Nephron (organoid): ENCODE measurements at regions not wholly inside any gene's neighbourhood (a gene's known extent, or its start where the extent isn't known, plus 50 kb on each side); places are given as distances from the start of the nearest gene placed in this dataset.

Experiments
- H3K27ac Mint-ChIP-seq, 3 experiments: 2 replicates each; pipeline ENCODE4 v1.8.0; 2020; ENCODE audit warnings: mixed read lengths in 3 of 3, mild to moderate bottlenecking in 2 of 3, moderate library complexity in 1 of 3
- H3K27me3 Mint-ChIP-seq: 2 replicates; pipeline ENCODE4 v1.8.0; 2021; ENCODE audit warnings: low read depth, mild to moderate bottlenecking, moderate library complexity, mixed read lengths
- H3K36me3 Mint-ChIP-seq: 2 replicates; pipeline ENCODE4 v1.8.0; 2020; ENCODE audit warnings: low read depth, mixed read lengths
- H3K4me1 Mint-ChIP-seq: 2 replicates; pipeline ENCODE4 v1.8.0; 2020; ENCODE audit warnings: mixed read lengths
- H3K4me3 Mint-ChIP-seq, 3 experiments: 2 replicates each; pipeline ENCODE4 v1.8.0; 2020; ENCODE audit warnings: mild to moderate bottlenecking in 3 of 3, mixed read lengths in 3 of 3, moderate library complexity in 2 of 3
- H3K9me3 Mint-ChIP-seq: 2 replicates; pipeline ENCODE4 v1.8.0; 2020; ENCODE audit warnings: mixed read lengths
- CTCF ChIP-seq, 3 experiments: fragments of 200-600 bp; sonication (generic); IDR thresholded peaks; one replicate each; pipeline ENCODE4 v1.5.0; 2021; ENCODE audit warnings: antibody characterized with exemption in 3 of 3; ENCODE audit not compliant: unreplicated experiment in 3 of 3

DNA sequence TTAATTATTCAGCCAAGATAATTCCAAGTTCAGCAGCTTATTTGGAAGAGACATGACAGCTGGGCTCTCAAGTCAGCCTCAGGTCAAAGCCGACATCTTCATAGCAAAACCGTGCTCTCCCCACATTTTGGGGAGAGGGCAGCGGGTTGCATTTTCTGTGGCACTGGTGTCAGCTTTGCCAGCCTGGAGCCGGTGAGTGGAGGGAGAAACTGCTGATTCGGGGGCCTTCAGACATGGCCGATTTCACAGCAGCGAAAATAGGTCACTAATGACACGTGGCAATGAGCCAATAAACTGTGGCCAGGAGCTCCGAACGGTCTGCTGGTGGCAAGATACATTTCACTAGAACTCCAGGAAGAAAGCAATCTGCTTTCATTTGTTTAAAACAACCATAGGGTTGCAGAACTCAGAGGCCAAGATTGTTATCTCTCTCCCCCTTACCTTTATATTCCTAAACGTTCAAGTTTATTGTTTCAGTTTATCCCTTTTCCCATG lies 173.2 kb downstream of the CAND1 start:
- Mint-ChIP-seq H3K4me1 (peaks cover 28% of the 10 kb centered on the region), H3K27ac (peak overlapping the region; percentile 52 to 69 (median 62)), H3K4me3 (peak overlapping the region; percentile 28 to 49 (median 40)), H3K36me3 (no peaks in the 10 kb centered on the region), H3K9me3 (peaks cover 2% of the 10 kb centered on the region), H3K27me3 (no peaks in the 10 kb centered on the region)
- TF ChIP-seq CTCF (IDR thresholded peaks at IDR 0.05; ENCODE audit: unreplicated experiment in 3 of 3) = no peak

- H3K27me3 Mint-ChIP-seq = no peaks in the 10 kb centered on the region
- no peaks in the 10 kb centered on the region for H3K36me3 Mint-ChIP-seq
- peaks cover 2% of the 10 kb centered on the region for H3K9me3 Mint-ChIP-seq
- peak overlapping the region; percentile 52 to 69 (median 62) for H3K27ac Mint-ChIP-seq
- TF ChIP-seq CTCF (IDR thresholded peaks at IDR 0.05; ENCODE audit: unreplicated experiment in 3 of 3) = no peak
- H3K4me1 Mint-ChIP-seq = peaks cover 26% of the 10 kb centered on the region
- no peak overlapping the region for H3K4me3 Mint-ChIP-seq
These were observed 173.7 kb downstream of the CAND1 start for GRCh38 chr12:67442896-67443295.

DNA sequence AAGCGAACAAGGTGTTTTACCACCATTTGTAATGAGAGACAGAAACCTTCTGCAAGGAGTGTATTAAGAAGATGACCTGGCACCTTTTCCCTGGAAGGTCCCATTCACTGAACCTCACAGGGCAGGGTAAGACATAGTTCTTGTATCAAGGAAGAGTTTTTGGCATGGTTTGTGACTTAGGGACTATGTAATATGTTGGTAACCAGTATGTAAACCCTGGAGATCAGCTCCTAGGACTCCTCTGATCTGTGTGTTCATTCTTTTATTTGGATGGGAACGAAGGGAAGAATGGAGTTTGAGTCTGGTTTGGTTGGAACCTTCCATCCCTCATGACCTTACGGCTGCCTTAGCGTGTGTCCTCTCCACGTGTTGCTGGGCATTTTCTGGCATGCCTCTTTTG lies 175.4 kb downstream of the CAND1 start:
- Mint-ChIP-seq H3K27me3 (no peaks in the 10 kb centered on the region), H3K4me1 (peaks cover 26% of the 10 kb centered on the region), H3K36me3 (no peaks in the 10 kb centered on the region), H3K4me3 (no peak overlapping the region), H3K9me3 (peaks cover 2% of the 10 kb centered on the region), H3K27ac (no peak overlapping the region)
- TF ChIP-seq CTCF (IDR thresholded peaks at IDR 0.05; ENCODE audit: unreplicated experiment in 3 of 3) = no peak

GRCh38 chr12:67446716-67447115 lies 177.6 kb downstream of the CAND1 start:
- Mint-ChIP-seq H3K36me3 (no peaks in the 10 kb centered on the region), H3K9me3 (peaks cover 2% of the 10 kb centered on the region), H3K27me3 (no peaks in the 10 kb centered on the region), H3K4me3 (no peak overlapping the region), H3K4me1 (peaks cover 23% of the 10 kb centered on the region), H3K27ac (peak overlapping the region in 1 of 3 experiments; percentile 1)
- no peak for TF ChIP-seq CTCF (IDR thresholded peaks at IDR 0.05; ENCODE audit: unreplicated experiment in 3 of 3)

- H3K36me3 Mint-ChIP-seq = no peaks in the 10 kb centered on the region
- peaks cover 2% of the 10 kb centered on the region for H3K9me3 Mint-ChIP-seq
These were observed 178.0 kb downstream of the CAND1 start for GRCh38 chr12:67447180-67447579.

More at GRCh38 chr12:67447180-67447579, 178.0 kb downstream of the CAND1 start:
- Mint-ChIP-seq H3K27ac (no peak overlapping the region), H3K27me3 (no peaks in the 10 kb centered on the region), H3K4me3 (no peak overlapping the region), H3K4me1 (peaks cover 19% of the 10 kb centered on the region)
- no peak for TF ChIP-seq CTCF (IDR thresholded peaks at IDR 0.05; ENCODE audit: unreplicated experiment in 3 of 3)
